SK-MEL-5 (cell line): ENCODE measurements at regions not wholly inside any gene's neighbourhood (a gene's known extent, or its start where the extent isn't known, plus 50 kb on each side); places are given as distances from the start of the nearest gene placed in this dataset.

Experiments
- DNase-seq: peaks from one replicate; pipeline ENCODE4 v3.0.0-alpha.2; 2016; ENCODE audit warnings: low read depth, low spot score
- in situ Hi-C: cut with HindIII; loops from 2 replicates; pipeline ENCODE4 v1.10.0; 2016; ENCODE audit warnings: low sequenced_read_pairs, high pct_unique_total_duplicates, low pct_unique_long_range_greater_than_20kb

- no peak for DNase-seq
- in situ Hi-C loops = no loop called here
Observed at GRCh38 chr13:99842405-99842804, 129.2 kb downstream of the ZIC5 start.

GRCh38 chr13:99836291-99836690 lies 135.3 kb downstream of the ZIC5 start:
- in situ Hi-C loops = no loop called here
- DNase-seq = no peak

- in situ Hi-C loops = no loop called here
- no peak for DNase-seq
Observed at GRCh38 chr13:99835442-99835841, 136.1 kb downstream of the ZIC5 start.

GRCh38 chr13:99834246-99834645 lies 137.3 kb downstream of the ZIC5 start:
- in situ Hi-C loops = no loop called here
- DNase-seq = no peak

GRCh38 chr13:99832347-99832746 lies 139.2 kb downstream of the ZIC5 start:
- in situ Hi-C loops = no loop called here
- DNase-seq = no peak

- DNase-seq = no peak
- in situ Hi-C loops = no loop called here
Observed at GRCh38 chr13:99830931-99831330, 140.6 kb downstream of the ZIC5 start.

GRCh38 chr13:99829593-99830239 lies 141.9 kb downstream of the ZIC5 start:
- no peak for DNase-seq
- in situ Hi-C loops = no loop called here

GRCh38 chr13:99829161-99829560 lies 142.4 kb downstream of the ZIC5 start:
- in situ Hi-C loops = no loop called here
- DNase-seq = no peak

- DNase-seq = no peak
- in situ Hi-C loops = no loop called here
Observed at GRCh38 chr13:99828735-99829134, 142.8 kb downstream of the ZIC5 start.

- in situ Hi-C loops = no loop called here
Observed at GRCh38 chr13:99828123-99828522, 143.4 kb downstream of the ZIC5 start.

GRCh38 chr13:99827011-99827772 lies 144.4 kb downstream of the ZIC5 start:
- in situ Hi-C loops = no loop called here
- no peak for DNase-seq

More at GRCh38 chr13:99828123-99828522, 143.4 kb downstream of the ZIC5 start:
- DNase-seq = no peak

- in situ Hi-C loops = no loop called here
- no peak for DNase-seq
Observed at GRCh38 chr13:99823961-99824360, 147.6 kb downstream of the ZIC5 start.

- DNase-seq = no peak
- in situ Hi-C loops = no loop called here
Observed at GRCh38 chr13:99822820-99823219, 148.7 kb downstream of the ZIC5 start.

GRCh38 chr13:99821741-99822140 lies 149.8 kb downstream of the ZIC5 start:
- no peak for DNase-seq
- in situ Hi-C loops = no loop called here

GRCh38 chr13:99819967-99820366 lies 151.6 kb downstream of the ZIC5 start:
- in situ Hi-C loops = no loop called here
- no peak for DNase-seq

- in situ Hi-C loops = no loop called here
- no peak for DNase-seq
Observed at GRCh38 chr13:99816321-99816720, 155.2 kb downstream of the ZIC5 start.

- in situ Hi-C loops = no loop called here
- DNase-seq = no peak
Observed at GRCh38 chr13:99813336-99814095, 158.1 kb downstream of the ZIC5 start.

GRCh38 chr13:99812625-99813024 lies 158.9 kb downstream of the ZIC5 start:
- no peak for DNase-seq
- in situ Hi-C loops = no loop called here
